HCT116 (cell line): ENCODE measurements at regions not wholly inside any gene's neighbourhood (a gene's known extent, or its start where the extent isn't known, plus 50 kb on each side); places are given as distances from the start of the nearest gene placed in this dataset.

Source experiments
- ATAC-seq: fragments of 200-7000 bp; cut with Tn5 transposase; 2 replicates; pipeline ENCODE4 v1.9.1; 2020; ENCODE audit warnings: mild to moderate bottlenecking, moderate library complexity
- BruUV-seq: library from RNA; stranded (reverse); fragments of 400-500 nt; replicated peaks from 2 replicates; lab custom pipeline; 2021; lab: Mats Ljungman, UMichigan
- CTCF ChIA-PET: fragments of 300-600 bp; sonication (Branson Sonifier 250); formaldehyde crosslinking; loops from one replicate; lab custom pipeline; 2021; ENCODE audit warnings: antibody characterized with exemption; lab: Charles Lee
- POLR2A ChIA-PET: fragments of 300-600, 350-600 bp; sonication (Branson Sonifier 250); formaldehyde crosslinking; loops from one replicate; lab custom pipeline; 2021; ENCODE audit warnings: antibody characterized with exemption; lab: Charles Lee
- RAD21 ChIA-PET, 2 experiments: fragments of 300-600 bp; sonication (Branson Sonifier 250); formaldehyde crosslinking; loops; one replicate each; lab custom pipeline; 2023; ENCODE audit warnings: low total read pairs in 2 of 2; ENCODE audit not compliant: uncharacterized antibody in 2 of 2, unreplicated experiment in 2 of 2, low non-redundant PET in 1 of 2; lab: Charles Lee
- DNase-seq: peaks from one replicate; pipeline ENCODE4 v3.0.0-alpha.2; 2010; ENCODE audit warnings: low read depth, low spot score
- H2AFZ ChIP-seq: fragments of 200-600 bp; shearing (Covaris generic), sonication (generic); 2 replicates; pipeline ENCODE4 v1.6.1; 2017; ENCODE audit warnings: low read depth, mixed run types, mixed read lengths, antibody characterized with exemption, low read length; ENCODE audit not compliant: poor library complexity, severe bottlenecking
- H3K27ac ChIP-seq: 2 replicates; pipeline ENCODE4 v1.5.1; 2012; ENCODE audit warnings: low read depth, low read length
- H3K27me3 ChIP-seq: fragments of 200-600 bp; sonication (generic); 2 replicates; pipeline ENCODE4 v1.6.1; 2016; ENCODE audit warnings: mixed run types, low read length, mixed read lengths; ENCODE audit not compliant: insufficient read depth
- H3K36me3 ChIP-seq, 2 experiments: fragments of 200-500 bp in 1 of 2; fragments of 200-600 bp in 1 of 2; sonication (Bioruptor generic) in 1 of 2; sonication (generic) in 1 of 2; 2 replicates each; pipeline versions ENCODE4 v1.5.1 to v1.6.1; 2014 to 2016; ENCODE audit warnings: low read length in 2 of 2, inconsistent platforms in 1 of 2, mixed read lengths in 1 of 2, mixed run types in 1 of 2; ENCODE audit not compliant: insufficient read depth in 2 of 2, control insufficient read depth in 1 of 2
- H3K4me1 ChIP-seq, 2 experiments: fragments of 200-600 bp in 1 of 2; sonication (generic) in 1 of 2; 2 replicates each; pipeline versions ENCODE4 v1.5.1 to v1.6.1; 2012 to 2017; ENCODE audit warnings: low read length in 2 of 2, inconsistent platforms in 1 of 2, mild to moderate bottlenecking in 1 of 2, mixed read lengths in 1 of 2, mixed run types in 1 of 2, moderate library complexity in 1 of 2; ENCODE audit not compliant: insufficient read depth in 2 of 2, control insufficient read depth in 1 of 2
- H3K4me2 ChIP-seq: fragments of 200-600 bp; sonication (generic); 2 replicates; pipeline ENCODE4 v1.6.1; 2017; ENCODE audit warnings: mixed run types, low read length, mixed read lengths
- H3K4me3 ChIP-seq, 2 experiments: fragments of 200-600 bp in 1 of 2; sonication (generic) in 1 of 2; replicated peaks in 1 of 2; 2 replicates each; pipeline ENCODE4 v1.5.1; 2011 to 2016; ENCODE audit warnings: low read length in 2 of 2, control low read depth in 1 of 2, low read depth in 1 of 2, mild to moderate bottlenecking in 1 of 2, mixed read lengths in 1 of 2, mixed run types in 1 of 2
- H3K79me2 ChIP-seq: fragments of 200-600 bp; sonication (generic); 2 replicates; pipeline ENCODE4 v1.6.1; 2017; ENCODE audit warnings: mild to moderate bottlenecking, mixed run types, low read length, moderate library complexity, mixed read lengths; ENCODE audit not compliant: insufficient read depth
- H3K9ac ChIP-seq: fragments of 200-600 bp; sonication (generic); 2 replicates; pipeline ENCODE4 v1.6.1; 2016; ENCODE audit warnings: low read length, mixed read lengths
- H3K9me2 ChIP-seq: fragments of 200-600 bp; sonication (generic), shearing (Covaris generic); 2 replicates; pipeline ENCODE4 v1.6.1; 2017; ENCODE audit warnings: mixed run types, mild to moderate bottlenecking, moderate library complexity; ENCODE audit not compliant: insufficient read depth
- H3K9me3 ChIP-seq, 2 experiments: fragments of 200-500 bp in 1 of 2; fragments of 200-600 bp in 1 of 2; sonication (Bioruptor generic) in 1 of 2; sonication (generic) in 1 of 2; 2 replicates each; pipeline ENCODE4 v1.6.1; 2014 to 2017; ENCODE audit warnings: low read length in 2 of 2, mixed read lengths in 2 of 2, inconsistent platforms in 1 of 2, low read depth in 1 of 2, mild to moderate bottlenecking in 1 of 2, mixed run types in 1 of 2, moderate library complexity in 1 of 2; ENCODE audit not compliant: control insufficient read depth in 1 of 2, insufficient read depth in 1 of 2
- H4K20me1 ChIP-seq: fragments of 200-600 bp; sonication (generic), shearing (Covaris generic); 2 replicates; pipeline ENCODE4 v1.6.1; 2017; ENCODE audit warnings: mixed run types, mild to moderate bottlenecking, moderate library complexity; ENCODE audit not compliant: insufficient read depth
- CBX3 ChIP-seq: IDR thresholded peaks from 2 replicates; pipeline ENCODE4 v1.6.1; 2012; ENCODE audit warnings: low read depth
- CTCF ChIP-seq, 3 experiments: fragments of 200-600 bp in 1 of 3; sonication (generic) in 1 of 3; IDR thresholded peaks in 2 of 3; conservative IDR thresholded peaks in 1 of 3; 2 replicates each; pipeline ENCODE4 v1.5.1; 2012 to 2017; ENCODE audit warnings: low read depth in 2 of 3, low read length in 2 of 3, antibody characterized with exemption in 1 of 3, borderline replicate concordance in 1 of 3, control low read depth in 1 of 3, mild to moderate bottlenecking in 1 of 3, mixed read lengths in 1 of 3, mixed run types in 1 of 3, moderate library complexity in 1 of 3; ENCODE audit not compliant: insufficient read depth in 1 of 3
- FOSL1 ChIP-seq: IDR thresholded peaks from 2 replicates; pipeline ENCODE4 v1.6.1; 2012; ENCODE audit warnings: low read depth
- MAX ChIP-seq: IDR thresholded peaks from 2 replicates; pipeline ENCODE4 v1.6.1; 2012
- YY1 ChIP-seq: IDR thresholded peaks from 2 replicates; pipeline ENCODE4 v1.6.1; 2011; ENCODE audit warnings: low read length, low read depth, moderate library complexity, mild to moderate bottlenecking; ENCODE audit not compliant: insufficient replicate concordance; ENCODE audit errors: extremely low read depth
- intact Hi-C: fragments of 100-400 bp; cut with micrococcal nuclease; formaldehyde crosslinking; loops from 2 replicates; pipeline ENCODE4 v1.10.0; 2022
- TF ChIP-seq, protein P1 (sequence below): IDR thresholded peaks from 2 replicates; pipeline ENCODE4 v1.6.1; 2011; ENCODE audit warnings: mild to moderate bottlenecking, low read length, moderate library complexity; ENCODE audit not compliant: insufficient replicate concordance; ENCODE audit errors: extremely low read depth

GRCh38 chr9:744046-744712 lies 97.3 kb upstream of the DMRT1 start:
- Histone ChIP-seq H3K9me3 (no peaks in the 10 kb centered on the region), H3K9me2 (no peaks in the 10 kb centered on the region), H3K79me2 (no peaks in the 10 kb centered on the region), H3K4me3 (no peak overlapping the region), H3K4me2 (no peak overlapping the region), H3K27me3 (no peaks in the 10 kb centered on the region), H3K4me1 (no peaks in the 10 kb centered on the region), H3K27ac (no peak overlapping the region), H2AFZ (no peak overlapping the region), H4K20me1 (no peaks in the 10 kb centered on the region), H3K9ac (no peak overlapping the region), H3K36me3 (peaks cover 3 to 13% of the 10 kb centered on the region in 2 experiments; a peak in 2 of 4 replicates)
- DNase-seq (no peak), ATAC-seq (no peak)
- intact Hi-C loops = no loop called here
- ChIA-PET CTCF (no interaction called here), RAD21 (no interaction called here), POLR2A (no interaction called here)
- TF ChIP-seq, protein P1, sequence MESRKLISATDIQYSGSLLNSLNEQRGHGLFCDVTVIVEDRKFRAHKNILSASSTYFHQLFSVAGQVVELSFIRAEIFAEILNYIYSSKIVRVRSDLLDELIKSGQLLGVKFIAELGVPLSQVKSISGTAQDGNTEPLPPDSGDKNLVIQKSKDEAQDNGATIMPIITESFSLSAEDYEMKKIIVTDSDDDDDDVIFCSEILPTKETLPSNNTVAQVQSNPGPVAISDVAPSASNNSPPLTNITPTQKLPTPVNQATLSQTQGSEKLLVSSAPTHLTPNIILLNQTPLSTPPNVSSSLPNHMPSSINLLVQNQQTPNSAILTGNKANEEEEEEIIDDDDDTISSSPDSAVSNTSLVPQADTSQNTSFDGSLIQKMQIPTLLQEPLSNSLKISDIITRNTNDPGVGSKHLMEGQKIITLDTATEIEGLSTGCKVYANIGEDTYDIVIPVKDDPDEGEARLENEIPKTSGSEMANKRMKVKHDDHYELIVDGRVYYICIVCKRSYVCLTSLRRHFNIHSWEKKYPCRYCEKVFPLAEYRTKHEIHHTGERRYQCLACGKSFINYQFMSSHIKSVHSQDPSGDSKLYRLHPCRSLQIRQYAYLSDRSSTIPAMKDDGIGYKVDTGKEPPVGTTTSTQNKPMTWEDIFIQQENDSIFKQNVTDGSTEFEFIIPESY = no peak
- TF ChIP-seq YY1 (no peak), FOSL1 (no peak), CBX3 (no peak), CTCF (IDR thresholded peaks at IDR 0.05 in 2 of 3, conservative IDR thresholded peaks at IDR 0.05 in 1 of 3; ENCODE audit: borderline replicate concordance in 1 of 3, insufficient read depth in 1 of 3, low read depth in 2 of 3, low read length in 2 of 3) (no peak), MAX (no peak)
- no TSS peak for BruUV-seq
